Nephron (organoid): ENCODE measurements at regions not wholly inside any gene's neighbourhood (a gene's known extent, or its start where the extent isn't known, plus 50 kb on each side); places are given as distances from the start of the nearest gene placed in this dataset.
A peak's percentile ranks its signal among the peaks of the same experiment; 100 is the strongest.

ENCODE experiments used
- H3K27ac Mint-ChIP-seq, 3 experiments: 2 replicates each; pipeline ENCODE4 v1.8.0; 2020; ENCODE audit warnings: mixed read lengths in 3 of 3, mild to moderate bottlenecking in 2 of 3, moderate library complexity in 1 of 3
- H3K27me3 Mint-ChIP-seq: 2 replicates; pipeline ENCODE4 v1.8.0; 2021; ENCODE audit warnings: low read depth, mild to moderate bottlenecking, moderate library complexity, mixed read lengths
- H3K36me3 Mint-ChIP-seq: 2 replicates; pipeline ENCODE4 v1.8.0; 2020; ENCODE audit warnings: low read depth, mixed read lengths
- H3K4me1 Mint-ChIP-seq: 2 replicates; pipeline ENCODE4 v1.8.0; 2020; ENCODE audit warnings: mixed read lengths
- H3K4me3 Mint-ChIP-seq, 3 experiments: 2 replicates each; pipeline ENCODE4 v1.8.0; 2020; ENCODE audit warnings: mild to moderate bottlenecking in 3 of 3, mixed read lengths in 3 of 3, moderate library complexity in 2 of 3
- H3K9me3 Mint-ChIP-seq: 2 replicates; pipeline ENCODE4 v1.8.0; 2020; ENCODE audit warnings: mixed read lengths
- TF ChIP-seq, protein P1 (sequence below), 3 experiments: fragments of 200-600 bp; sonication (generic); IDR thresholded peaks; one replicate each; pipeline ENCODE4 v1.5.0; 2021; ENCODE audit warnings: antibody characterized with exemption in 3 of 3; ENCODE audit not compliant: unreplicated experiment in 3 of 3

DNA sequence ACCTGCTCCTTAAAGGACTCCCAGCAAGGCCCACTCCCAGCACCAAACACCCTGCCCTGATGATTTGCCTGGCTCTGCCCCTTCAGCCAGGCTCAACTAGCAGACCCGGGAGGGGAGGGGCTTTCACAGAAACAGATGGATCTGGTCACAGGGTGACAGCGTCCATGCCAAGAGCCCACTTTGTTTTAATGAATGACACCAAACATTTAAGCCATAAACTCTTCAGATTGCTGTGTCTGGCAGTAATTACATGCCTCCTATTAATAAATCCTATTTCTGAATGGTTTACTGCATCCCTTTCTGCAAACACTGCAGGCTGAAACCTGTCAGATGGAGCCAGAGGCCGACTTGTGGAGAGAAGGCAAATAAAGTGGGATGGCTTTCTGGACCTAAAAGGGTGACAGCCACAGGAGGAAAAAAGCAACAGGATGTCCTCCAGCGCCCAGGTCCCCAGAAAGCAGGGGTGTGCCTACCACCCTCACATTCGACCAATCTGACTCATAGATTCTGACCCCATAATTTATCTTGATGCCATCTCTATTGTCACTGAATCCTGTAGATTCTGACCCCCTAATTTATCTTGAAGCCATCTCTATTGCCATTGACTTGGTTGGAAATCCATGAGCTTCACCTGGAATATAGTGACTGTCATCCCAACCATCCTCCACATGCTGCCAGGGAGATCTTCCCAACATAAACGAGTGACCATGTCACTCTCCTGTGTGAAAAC, 200.9 kb downstream of the PLPP3 start:
- Mint-ChIP-seq H3K9me3 (no peaks in the 10 kb centered on the region), H3K4me1 (peaks cover 36% of the 10 kb centered on the region), H3K27ac (no peak overlapping the region), H3K27me3 (no peaks in the 10 kb centered on the region), H3K36me3 (no peaks in the 10 kb centered on the region), H3K4me3 (no peak overlapping the region)
- TF ChIP-seq, protein P1, sequence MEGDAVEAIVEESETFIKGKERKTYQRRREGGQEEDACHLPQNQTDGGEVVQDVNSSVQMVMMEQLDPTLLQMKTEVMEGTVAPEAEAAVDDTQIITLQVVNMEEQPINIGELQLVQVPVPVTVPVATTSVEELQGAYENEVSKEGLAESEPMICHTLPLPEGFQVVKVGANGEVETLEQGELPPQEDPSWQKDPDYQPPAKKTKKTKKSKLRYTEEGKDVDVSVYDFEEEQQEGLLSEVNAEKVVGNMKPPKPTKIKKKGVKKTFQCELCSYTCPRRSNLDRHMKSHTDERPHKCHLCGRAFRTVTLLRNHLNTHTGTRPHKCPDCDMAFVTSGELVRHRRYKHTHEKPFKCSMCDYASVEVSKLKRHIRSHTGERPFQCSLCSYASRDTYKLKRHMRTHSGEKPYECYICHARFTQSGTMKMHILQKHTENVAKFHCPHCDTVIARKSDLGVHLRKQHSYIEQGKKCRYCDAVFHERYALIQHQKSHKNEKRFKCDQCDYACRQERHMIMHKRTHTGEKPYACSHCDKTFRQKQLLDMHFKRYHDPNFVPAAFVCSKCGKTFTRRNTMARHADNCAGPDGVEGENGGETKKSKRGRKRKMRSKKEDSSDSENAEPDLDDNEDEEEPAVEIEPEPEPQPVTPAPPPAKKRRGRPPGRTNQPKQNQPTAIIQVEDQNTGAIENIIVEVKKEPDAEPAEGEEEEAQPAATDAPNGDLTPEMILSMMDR (IDR thresholded peaks at IDR 0.05; ENCODE audit: unreplicated experiment in 3 of 3), result peak in 1 of 3 experiments; percentile 20

DNA sequence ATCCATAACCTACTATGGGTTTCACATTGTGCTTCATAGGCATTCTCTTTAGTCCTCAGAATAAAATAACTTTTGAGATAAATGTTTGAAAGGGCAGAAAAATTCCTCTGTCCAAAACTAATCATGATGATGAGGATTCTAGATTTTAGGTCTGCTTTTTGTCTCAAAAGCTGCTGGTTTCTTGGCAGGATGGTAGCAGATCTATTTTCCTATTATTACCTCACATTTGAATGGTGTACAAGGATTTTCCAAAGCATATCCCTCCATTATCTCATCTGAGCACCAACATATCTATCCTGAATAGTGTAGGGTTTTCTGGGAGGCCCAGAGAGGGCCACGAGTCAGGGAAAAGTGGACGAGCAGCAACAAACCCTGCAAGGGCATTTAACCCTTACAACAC, 201.9 kb downstream of the PLPP3 start:
- H3K4me3 Mint-ChIP-seq, result no peak overlapping the region
- H3K27me3 Mint-ChIP-seq, result no peaks in the 10 kb centered on the region
- peaks cover 36% of the 10 kb centered on the region for H3K4me1 Mint-ChIP-seq
- TF ChIP-seq, protein P1 (IDR thresholded peaks at IDR 0.05; ENCODE audit: unreplicated experiment in 3 of 3), result no peak
- H3K27ac Mint-ChIP-seq, result no peak overlapping the region
- H3K9me3 Mint-ChIP-seq, result no peaks in the 10 kb centered on the region
- H3K36me3 Mint-ChIP-seq, result no peaks in the 10 kb centered on the region

DNA sequence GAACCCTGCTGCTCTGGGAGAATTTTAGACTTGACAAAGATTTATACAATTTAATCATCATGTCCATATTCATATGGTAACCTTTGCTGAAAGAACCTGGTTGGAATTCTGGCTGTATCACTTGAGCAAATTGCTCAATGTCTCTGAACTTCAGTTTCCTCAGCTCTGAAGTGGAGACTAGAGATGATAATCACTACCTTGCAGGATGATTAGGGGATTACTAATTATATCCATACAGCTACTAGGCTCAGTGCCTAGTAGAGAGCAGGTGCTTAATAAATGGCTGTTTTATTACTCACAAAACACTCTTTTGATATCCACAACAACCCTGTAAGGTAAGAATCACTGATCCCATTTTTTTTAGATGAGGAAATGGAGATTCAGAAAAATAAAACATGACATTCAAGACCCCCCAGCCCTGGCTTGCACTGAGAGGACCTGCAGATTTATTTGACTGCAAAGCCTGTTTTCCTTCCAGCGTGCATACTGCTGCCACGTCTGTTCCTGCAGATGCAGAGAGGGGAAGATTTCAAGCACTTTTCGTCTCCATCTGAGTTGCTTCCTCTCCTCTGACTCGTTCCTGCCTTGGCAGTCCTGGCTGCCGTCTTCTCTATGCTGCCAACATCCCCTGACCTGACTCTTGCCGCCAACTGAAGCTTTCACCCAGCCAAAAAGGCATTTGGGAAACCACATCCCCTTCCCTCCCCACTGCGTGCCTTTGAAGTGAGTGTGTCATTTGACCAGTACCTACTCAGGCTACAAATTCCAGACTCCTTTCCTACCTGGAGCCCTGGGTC, 203.0 kb downstream of the PLPP3 start:
- H3K27ac Mint-ChIP-seq, result peak overlapping the region in 2 of 3 experiments; percentile 4 to 88
- no peaks in the 10 kb centered on the region for H3K27me3 Mint-ChIP-seq
- peak overlapping the region in 2 of 3 experiments; percentile 2 to 62 for H3K4me3 Mint-ChIP-seq
- TF ChIP-seq, protein P1 (IDR thresholded peaks at IDR 0.05; ENCODE audit: unreplicated experiment in 3 of 3), result no peak
- peaks cover 36% of the 10 kb centered on the region for H3K4me1 Mint-ChIP-seq
- no peaks in the 10 kb centered on the region for H3K9me3 Mint-ChIP-seq
- H3K36me3 Mint-ChIP-seq, result no peaks in the 10 kb centered on the region

DNA sequence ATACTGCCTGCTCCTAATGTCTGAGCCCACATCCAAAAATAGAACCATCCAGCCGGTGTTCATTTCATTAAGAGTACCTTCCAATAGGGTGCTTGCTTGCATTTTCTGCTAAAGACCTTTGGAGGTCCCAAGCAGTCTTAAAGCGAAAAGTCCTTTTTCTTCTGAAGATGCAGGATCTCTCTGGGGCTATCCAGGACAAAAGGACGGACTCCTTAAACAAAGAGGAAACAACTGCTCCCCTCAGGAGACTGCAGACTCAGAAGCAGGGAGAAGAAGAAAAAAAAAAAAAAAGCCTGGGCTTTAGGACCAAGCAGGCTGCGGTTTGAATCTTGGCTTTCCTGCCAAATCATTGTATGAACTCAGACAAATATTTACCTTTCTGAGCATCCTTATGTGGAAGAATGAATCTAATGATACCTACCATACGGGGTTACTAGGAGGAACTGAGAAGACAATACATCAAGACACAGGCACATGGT, 204.0 kb downstream of the PLPP3 start:
- TF ChIP-seq, protein P1 (IDR thresholded peaks at IDR 0.05; ENCODE audit: unreplicated experiment in 3 of 3), result no peak
- Mint-ChIP-seq H3K9me3 (no peaks in the 10 kb centered on the region), H3K4me1 (peaks cover 36% of the 10 kb centered on the region), H3K4me3 (peak overlapping the region in 1 of 3 experiments; percentile 62), H3K36me3 (no peaks in the 10 kb centered on the region), H3K27ac (peak overlapping the region in 2 of 3 experiments; percentile 21 to 71), H3K27me3 (no peaks in the 10 kb centered on the region)

DNA sequence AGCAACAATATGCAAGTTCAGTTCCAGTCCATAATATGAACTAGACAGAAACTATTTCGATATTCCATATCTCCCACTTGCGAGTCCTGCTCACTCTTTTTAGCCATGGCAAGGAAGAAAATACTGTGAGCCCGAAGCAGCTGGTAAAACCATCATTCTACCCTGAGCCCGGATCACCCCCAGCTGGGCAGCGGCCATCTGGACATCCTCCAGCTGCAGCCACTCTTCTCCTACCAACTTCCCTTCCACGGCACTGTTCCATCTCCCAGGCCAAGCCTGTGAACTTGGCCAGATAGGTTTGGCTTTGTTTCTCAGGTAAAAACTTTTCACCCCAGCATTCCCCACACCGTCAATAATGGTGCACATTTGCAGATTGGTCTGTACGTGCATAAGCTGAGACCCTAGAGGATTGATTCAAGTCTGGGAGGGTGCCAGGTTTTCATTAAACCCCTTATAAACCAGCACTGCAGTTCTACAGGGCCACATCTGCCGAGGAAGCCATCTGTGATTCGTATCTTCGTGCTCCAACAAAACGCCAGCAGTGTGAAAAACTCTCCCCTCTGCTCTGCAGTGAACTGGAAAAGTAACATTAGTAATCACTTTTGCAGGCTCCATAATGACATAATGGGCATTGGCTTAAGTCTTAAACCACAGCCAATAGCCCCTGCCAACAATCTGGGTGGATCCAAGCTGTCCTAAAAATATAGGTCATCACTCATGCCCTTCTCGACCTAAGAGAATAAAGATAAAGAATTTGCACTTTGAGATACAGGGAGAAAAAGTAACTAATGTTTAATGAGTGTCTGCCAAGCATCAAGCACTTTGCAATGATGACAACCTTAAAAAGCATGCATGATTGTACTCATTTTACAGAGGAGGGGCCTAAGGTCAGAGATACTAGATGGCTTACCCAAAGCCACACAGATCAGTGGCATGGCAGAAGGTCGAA, 205.1 kb downstream of the PLPP3 start:
- TF ChIP-seq, protein P1 (IDR thresholded peaks at IDR 0.05; ENCODE audit: unreplicated experiment in 3 of 3), result no peak
- H3K36me3 Mint-ChIP-seq, result no peaks in the 10 kb centered on the region

More for the DNA sequence above, 205.1 kb downstream of the PLPP3 start:
- H3K27me3 Mint-ChIP-seq, result no peaks in the 10 kb centered on the region
- no peaks in the 10 kb centered on the region for H3K9me3 Mint-ChIP-seq
- peak overlapping the region in 2 of 3 experiments; percentile 21 to 71 for H3K27ac Mint-ChIP-seq
- peaks cover 36% of the 10 kb centered on the region for H3K4me1 Mint-ChIP-seq
- H3K4me3 Mint-ChIP-seq, result peak overlapping the region in 1 of 3 experiments; percentile 62
